CD14-positive monocyte (primary cell): ENCODE measurements at regions not wholly inside any gene's neighbourhood (a gene's known extent, or its start where the extent isn't known, plus 50 kb on each side); places are given as distances from the start of the nearest gene placed in this dataset.

ENCODE experiments used
- DNase-seq, 3 donors: peaks; one replicate each; pipeline ENCODE4 v3.0.0-alpha.2; 2011 to 2022
- H2AFZ ChIP-seq: 2 replicates; pipeline ENCODE4 v1.6.0; 2012; ENCODE audit warnings: mild to moderate bottlenecking, low read depth, low read length, inconsistent platforms; ENCODE audit not compliant: insufficient read depth, poor library complexity, severe bottlenecking
- H3K27ac ChIP-seq, 2 donors: 1 replicate in 1 of 2; 2 replicates in 1 of 2; pipeline ENCODE4 v1.5.1; 2012 to 2013; ENCODE audit warnings: low read length in 2 of 2, control low read depth in 1 of 2, inconsistent platforms in 1 of 2, low read depth in 1 of 2, mild to moderate bottlenecking in 1 of 2
- H3K27me3 ChIP-seq, 2 donors: one replicate each; pipeline versions ENCODE4 v1.6.0 to v1.6.1; 2011 to 2013; ENCODE audit warnings: low read length in 2 of 2; ENCODE audit not compliant: control insufficient read depth in 2 of 2, insufficient read depth in 2 of 2
- H3K36me3 ChIP-seq, 2 donors: replicated peaks in 1 of 2; 1 replicate in 1 of 2; 2 replicates in 1 of 2; pipeline versions ENCODE4 v1.5.1 to v1.6.1; 2012 to 2013; ENCODE audit warnings: low read length in 2 of 2, control low read depth in 1 of 2, inconsistent platforms in 1 of 2, mild to moderate bottlenecking in 1 of 2; ENCODE audit not compliant: insufficient read depth in 2 of 2, control insufficient read depth in 1 of 2
- H3K4me1 ChIP-seq, 2 donors: 1 replicate in 1 of 2; 2 replicates in 1 of 2; pipeline versions ENCODE4 v1.5.1 to v1.6.1; 2012 to 2013; ENCODE audit warnings: low read length in 2 of 2, control low read depth in 1 of 2, inconsistent platforms in 1 of 2, mild to moderate bottlenecking in 1 of 2, moderate library complexity in 1 of 2; ENCODE audit not compliant: insufficient read depth in 2 of 2, control insufficient read depth in 1 of 2
- H3K4me2 ChIP-seq: replicated peaks from 2 replicates; pipeline ENCODE3; 2012; ENCODE audit warnings: low read length, moderate library complexity, mild to moderate bottlenecking; ENCODE audit not compliant: poor library complexity, severe bottlenecking; ENCODE audit errors: extremely low read depth
- H3K4me3 ChIP-seq, 3 experiments: fragments of 200-600 bp in 1 of 3; sonication (generic) in 1 of 3; replicated peaks in 1 of 3; 1 replicate in 2 of 3; 2 replicates in 1 of 3; pipeline ENCODE4 v1.5.1; 2011 to 2013; ENCODE audit warnings: low read length in 3 of 3, mild to moderate bottlenecking in 3 of 3, control low read depth in 2 of 3, low read depth in 2 of 3, inconsistent platforms in 1 of 3, moderate library complexity in 1 of 3
- H3K79me2 ChIP-seq: 2 replicates; pipeline ENCODE4 v1.6.0; 2012; ENCODE audit warnings: mild to moderate bottlenecking, control low read depth, inconsistent platforms, low read length, moderate library complexity; ENCODE audit not compliant: insufficient read depth
- H3K9ac ChIP-seq: 2 replicates; pipeline ENCODE4 v1.6.0; 2017; ENCODE audit warnings: low read length, mild to moderate bottlenecking; ENCODE audit not compliant: insufficient read depth, poor library complexity, severe bottlenecking
- H3K9me3 ChIP-seq, 2 donors: replicated peaks in 1 of 2; 1 replicate in 1 of 2; 2 replicates in 1 of 2; pipeline versions ENCODE4 v1.5.1 to v1.6.1; 2012 to 2013; ENCODE audit warnings: low read length in 2 of 2, control low read depth in 1 of 2; ENCODE audit not compliant: control insufficient read depth in 1 of 2, insufficient read depth in 1 of 2
- H4K20me1 ChIP-seq: 2 replicates; pipeline ENCODE4 v1.6.0; 2012; ENCODE audit warnings: mild to moderate bottlenecking, low read length, control low read depth, moderate library complexity; ENCODE audit not compliant: insufficient read depth
- H3K27ac Mint-ChIP-seq, 7 donors: one replicate each; pipeline ENCODE4 v1.8.0; 2020; ENCODE audit warnings: mild to moderate bottlenecking in 7 of 7, mixed read lengths in 7 of 7, moderate library complexity in 6 of 7, inconsistent platforms in 2 of 7
- H3K27me3 Mint-ChIP-seq, 3 donors: one replicate each; pipeline ENCODE4 v1.8.0; 2021 to 2022; ENCODE audit warnings: low read depth in 3 of 3, mild to moderate bottlenecking in 3 of 3, mixed read lengths in 3 of 3, moderate library complexity in 3 of 3, inconsistent platforms in 1 of 3
- H3K36me3 Mint-ChIP-seq, 2 donors: one replicate each; pipeline ENCODE4 v1.8.0; 2020; ENCODE audit warnings: mixed read lengths in 2 of 2, inconsistent platforms in 1 of 2, mild to moderate bottlenecking in 1 of 2
- H3K4me1 Mint-ChIP-seq: one replicate; pipeline ENCODE4 v1.8.0; 2020; ENCODE audit warnings: mild to moderate bottlenecking, mixed read lengths
- H3K4me3 Mint-ChIP-seq, 2 donors: one replicate each; pipeline ENCODE4 v1.8.0; 2020; ENCODE audit warnings: mild to moderate bottlenecking in 2 of 2, mixed read lengths in 2 of 2, moderate library complexity in 1 of 2
- H3K9me3 Mint-ChIP-seq, 7 donors: one replicate each; pipeline ENCODE4 v1.8.0; 2020 to 2022; ENCODE audit warnings: mixed read lengths in 7 of 7, mild to moderate bottlenecking in 6 of 7, moderate library complexity in 6 of 7, inconsistent platforms in 2 of 7
- WGBS: methylation state at CpG from one replicate; pipeline ENCODE4 v1.1.5; 2013; ENCODE audit warnings: missing lambda C conversion rate; ENCODE audit not compliant: insufficient coverage; 5-methylcytosine and 5-hydroxymethylcytosine counted together
- intact Hi-C, 2 donors: fragments of 100-400 bp; cut with micrococcal nuclease; formaldehyde crosslinking; loops; one replicate each; pipeline versions ENCODE4 v1.15.0 to v1.15.1; 2023
- TF ChIP-seq, protein P1 (sequence below): fragments of 200-600 bp; IDR thresholded peaks from one replicate; pipeline ENCODE4 v1.8.0; 2022; ENCODE audit warnings: antibody characterized with exemption, mild to moderate bottlenecking

DNA sequence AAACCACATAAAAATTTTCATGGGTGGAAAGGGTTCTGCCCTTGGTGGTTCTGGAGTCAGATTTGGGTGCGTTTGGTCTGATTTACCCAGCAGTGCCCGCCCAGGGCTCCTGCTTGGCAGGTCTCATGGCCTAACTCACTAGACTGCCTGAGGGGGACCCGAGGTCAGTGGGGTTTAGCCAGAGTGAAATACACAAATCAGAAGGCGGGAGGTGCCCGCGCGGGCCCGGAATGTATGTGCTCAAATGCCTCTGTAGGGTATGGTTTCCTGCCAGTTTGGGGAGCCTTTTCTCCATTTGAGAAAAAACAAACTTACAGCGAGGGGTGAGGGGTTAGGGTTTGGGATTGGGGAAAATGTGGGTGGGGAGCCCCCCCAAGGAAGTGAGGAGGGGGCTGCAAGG, 70.9 kb upstream of the POLG start:
- no peak overlapping the region for H3K4me2 ChIP-seq
- TF ChIP-seq, protein P1, sequence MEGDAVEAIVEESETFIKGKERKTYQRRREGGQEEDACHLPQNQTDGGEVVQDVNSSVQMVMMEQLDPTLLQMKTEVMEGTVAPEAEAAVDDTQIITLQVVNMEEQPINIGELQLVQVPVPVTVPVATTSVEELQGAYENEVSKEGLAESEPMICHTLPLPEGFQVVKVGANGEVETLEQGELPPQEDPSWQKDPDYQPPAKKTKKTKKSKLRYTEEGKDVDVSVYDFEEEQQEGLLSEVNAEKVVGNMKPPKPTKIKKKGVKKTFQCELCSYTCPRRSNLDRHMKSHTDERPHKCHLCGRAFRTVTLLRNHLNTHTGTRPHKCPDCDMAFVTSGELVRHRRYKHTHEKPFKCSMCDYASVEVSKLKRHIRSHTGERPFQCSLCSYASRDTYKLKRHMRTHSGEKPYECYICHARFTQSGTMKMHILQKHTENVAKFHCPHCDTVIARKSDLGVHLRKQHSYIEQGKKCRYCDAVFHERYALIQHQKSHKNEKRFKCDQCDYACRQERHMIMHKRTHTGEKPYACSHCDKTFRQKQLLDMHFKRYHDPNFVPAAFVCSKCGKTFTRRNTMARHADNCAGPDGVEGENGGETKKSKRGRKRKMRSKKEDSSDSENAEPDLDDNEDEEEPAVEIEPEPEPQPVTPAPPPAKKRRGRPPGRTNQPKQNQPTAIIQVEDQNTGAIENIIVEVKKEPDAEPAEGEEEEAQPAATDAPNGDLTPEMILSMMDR: no peak
- Mint-ChIP-seq H3K36me3 (peaks cover 7 to 19% of the 10 kb centered on the region in 2 donors), H3K4me1 (peaks cover 75% of the 10 kb centered on the region), H3K27ac (no peak overlapping the region), H3K27me3 (peaks cover 85 to 98% (median 97%) of the 10 kb centered on the region in 3 donors), H3K9me3 (peaks cover 0 to 35% (median 29%) of the 10 kb centered on the region in 7 donors), H3K4me3 (peak overlapping the region in 1 of 2 donors; percentile 97)
- H3K9ac ChIP-seq: no peak overlapping the region
- H4K20me1 ChIP-seq: no peaks in the 10 kb centered on the region
- peaks cover 58 to 75% of the 10 kb centered on the region in 2 donors for H3K4me1 ChIP-seq
- no peak for DNase-seq
- no peaks in the 10 kb centered on the region for H3K36me3 ChIP-seq
- intact Hi-C loops: loop anchor here in 1 of 2 donors (5.0 kb wide), 1 partner anchor 43 kb away; no protein-coding TSS in a partner anchor
- peaks cover 3 to 32% of the 10 kb centered on the region in 2 donors for H3K9me3 ChIP-seq
- H2AFZ ChIP-seq: no peak overlapping the region
- WGBS: 22% methylated on average over 3 of the region's 9 CpGs
- H3K4me3 ChIP-seq: no peak overlapping the region
- no peaks in the 10 kb centered on the region for H3K79me2 ChIP-seq
- H3K27me3 ChIP-seq: peaks cover 83 to 90% of the 10 kb centered on the region in 2 donors
- H3K27ac ChIP-seq: no peak overlapping the region

DNA sequence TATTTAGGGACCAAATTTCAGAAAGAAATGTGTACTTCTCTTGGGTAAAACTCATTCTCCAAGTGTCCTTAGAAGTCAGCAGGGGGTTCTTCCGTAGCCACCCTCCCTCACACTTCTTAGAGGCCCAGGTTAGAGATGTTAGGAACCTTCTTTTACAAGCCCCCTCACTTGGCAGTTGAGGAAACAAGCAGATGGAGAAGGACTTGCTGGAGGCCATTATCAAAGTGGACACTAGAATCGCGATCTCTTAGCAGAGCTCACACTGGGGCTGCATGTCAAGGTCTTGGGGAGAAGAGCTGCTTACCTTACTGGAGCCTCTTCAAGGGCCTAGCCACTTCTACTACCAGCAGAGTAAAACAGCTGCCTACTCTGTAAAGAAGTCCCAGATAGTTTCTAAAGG, 69.4 kb upstream of the POLG start:
- 22% methylated on average over 3 of the region's 3 CpGs for WGBS
- no peak overlapping the region for H3K4me3 ChIP-seq
- H3K9me3 Mint-ChIP-seq: peaks cover 0 to 36% (median 22%) of the 10 kb centered on the region in 7 donors
- peaks cover 7 to 19% of the 10 kb centered on the region in 2 donors for H3K36me3 Mint-ChIP-seq
- H3K27ac ChIP-seq: no peak overlapping the region
- peaks cover 80 to 96% (median 96%) of the 10 kb centered on the region in 3 donors for H3K27me3 Mint-ChIP-seq
- peak overlapping the region in 1 of 7 donors; percentile 74 for H3K27ac Mint-ChIP-seq
- no peak for DNase-seq
- peaks cover 67 to 84% of the 10 kb centered on the region in 2 donors for H3K4me1 ChIP-seq
- peak overlapping the region in 1 of 2 donors; percentile 97 for H3K4me3 Mint-ChIP-seq
- TF ChIP-seq, protein P1: no peak
- H3K4me2 ChIP-seq: no peak overlapping the region
- no peak overlapping the region for H3K9ac ChIP-seq
- H2AFZ ChIP-seq: no peak overlapping the region
- intact Hi-C loops: no loop called here
- H3K27me3 ChIP-seq: peaks cover 71 to 88% of the 10 kb centered on the region in 2 donors
- H3K79me2 ChIP-seq: no peaks in the 10 kb centered on the region
- no peaks in the 10 kb centered on the region for H3K36me3 ChIP-seq
- peaks cover 3 to 20% of the 10 kb centered on the region in 2 donors for H3K9me3 ChIP-seq
- H4K20me1 ChIP-seq: no peaks in the 10 kb centered on the region
- peaks cover 73% of the 10 kb centered on the region for H3K4me1 Mint-ChIP-seq
